HuH-7 (cell line): ENCODE measurements at regions not wholly inside any gene's neighbourhood (a gene's known extent, or its start where the extent isn't known, plus 50 kb on each side); places are given as distances from the start of the nearest gene placed in this dataset.
"Not testable (repeated sequence)": the region's sequence is repeated elsewhere in the genome, so short reads cannot be mapped to it uniquely, and the experiment has no call there.

Source experiments
- DNase-seq: peaks from one replicate; pipeline ENCODE4 v3.0.0; 2011; ENCODE audit warnings: low spot score

- no peak for DNase-seq
Observed at GRCh38 chr5:57671371-57671770, 188.8 kb upstream of the ACTBL2 start.

- no peak for DNase-seq
Observed at GRCh38 chr5:57666582-57666981, 184.0 kb upstream of the ACTBL2 start.

- DNase-seq = no peak
Observed at GRCh38 chr5:57665146-57665936, 182.7 kb upstream of the ACTBL2 start.

- no peak for DNase-seq
Observed at GRCh38 chr5:57664700-57665099, 182.1 kb upstream of the ACTBL2 start.

GRCh38 chr5:57663466-57663865 lies 180.9 kb upstream of the ACTBL2 start:
- no peak for DNase-seq

GRCh38 chr5:57662991-57663390 lies 180.4 kb upstream of the ACTBL2 start:
- no peak for DNase-seq

GRCh38 chr5:57659886-57660285 lies 177.3 kb upstream of the ACTBL2 start:
- no peak for DNase-seq

- no peak for DNase-seq
Observed at GRCh38 chr5:57658018-57658417, 175.4 kb upstream of the ACTBL2 start.

- DNase-seq = no peak
Observed at GRCh38 chr5:57655228-57655627, 172.6 kb upstream of the ACTBL2 start.

- no peak for DNase-seq
Observed at GRCh38 chr5:57653636-57654290, 171.2 kb upstream of the ACTBL2 start.

GRCh38 chr5:57651127-57651526 lies 168.5 kb upstream of the ACTBL2 start:
- DNase-seq = no peak

- peak; percentile 17 for DNase-seq
Observed at GRCh38 chr5:57650360-57651069, 167.9 kb upstream of the ACTBL2 start.

GRCh38 chr5:57642698-57643097 lies 160.1 kb upstream of the ACTBL2 start:
- DNase-seq = no peak

- no peak for DNase-seq
Observed at GRCh38 chr5:57642066-57642465, 159.5 kb upstream of the ACTBL2 start.

- no peak for DNase-seq
Observed at GRCh38 chr5:57635146-57635777, 152.7 kb upstream of the ACTBL2 start.

GRCh38 chr5:57632937-57633336 lies 150.3 kb upstream of the ACTBL2 start:
- no peak for DNase-seq

- DNase-seq = not testable (repeated sequence)
Observed at GRCh38 chr5:57631139-57631538, 148.5 kb upstream of the ACTBL2 start.

- no peak for DNase-seq
Observed at GRCh38 chr5:57627661-57628060, 145.1 kb upstream of the ACTBL2 start.

GRCh38 chr5:57626703-57627102 lies 144.1 kb upstream of the ACTBL2 start:
- DNase-seq = no peak

- no peak for DNase-seq
Observed at GRCh38 chr5:57621624-57622023, 139.0 kb upstream of the ACTBL2 start.

GRCh38 chr5:57618767-57619381 lies 136.3 kb upstream of the ACTBL2 start:
- no peak for DNase-seq

GRCh38 chr5:57613741-57614140 lies 131.1 kb upstream of the ACTBL2 start:
- no peak for DNase-seq
